Activated CD8-positive, alpha-beta T cell treated with anti-CD3 and anti-CD28 coated beads, Interleukin-2, amount 10 ng/mL, durations not matched to agents 7 days and 5 days (primary cell): ENCODE measurements at regions not wholly inside any gene's neighbourhood (a gene's known extent, or its start where the extent isn't known, plus 50 kb on each side); places are given as distances from the start of the nearest gene placed in this dataset.
"Not testable (repeated sequence)": the region's sequence is repeated elsewhere in the genome, so short reads cannot be mapped to it uniquely, and the experiment has no call there.

Experiments used
- ATAC-seq: fragments of 150-1000 bp; cut with Tn5 transposase; one replicate; pipeline ENCODE4 v1.10.0; 2021; ENCODE audit warnings: moderate library complexity
- CTCF ChIA-PET: fragments of 350-600 bp; sonication (Branson Sonifier 250); formaldehyde crosslinking; loops from one replicate; lab custom pipeline; 2021; ENCODE audit warnings: antibody characterized with exemption; lab: Charles Lee
- POLR2A ChIA-PET: fragments of 350-600 bp; sonication (Branson Sonifier 250); formaldehyde crosslinking; loops from one replicate; lab custom pipeline; 2021; ENCODE audit warnings: antibody characterized with exemption; lab: Charles Lee
- DNase-seq: peaks from one replicate; pipeline ENCODE4 v3.0.0-alpha.2; 2020
- H3K27ac Mint-ChIP-seq: one replicate; pipeline ENCODE4 v1.8.0; 2021; ENCODE audit warnings: mild to moderate bottlenecking, mixed read lengths
- H3K27me3 Mint-ChIP-seq: one replicate; pipeline ENCODE4 v1.8.0; 2021; ENCODE audit warnings: low read depth, mixed read lengths
- H3K36me3 Mint-ChIP-seq: one replicate; pipeline ENCODE4 v1.8.0; 2021; ENCODE audit warnings: low read depth, mixed read lengths
- H3K4me1 Mint-ChIP-seq: one replicate; pipeline ENCODE4 v1.8.0; 2021; ENCODE audit warnings: low read depth, mixed read lengths
- H3K4me3 Mint-ChIP-seq: one replicate; pipeline ENCODE4 v1.8.0; 2021; ENCODE audit warnings: mild to moderate bottlenecking, mixed read lengths
- H3K9me3 Mint-ChIP-seq: one replicate; pipeline ENCODE4 v1.8.0; 2022; ENCODE audit warnings: mixed read lengths; ENCODE audit not compliant: insufficient read depth

DNA sequence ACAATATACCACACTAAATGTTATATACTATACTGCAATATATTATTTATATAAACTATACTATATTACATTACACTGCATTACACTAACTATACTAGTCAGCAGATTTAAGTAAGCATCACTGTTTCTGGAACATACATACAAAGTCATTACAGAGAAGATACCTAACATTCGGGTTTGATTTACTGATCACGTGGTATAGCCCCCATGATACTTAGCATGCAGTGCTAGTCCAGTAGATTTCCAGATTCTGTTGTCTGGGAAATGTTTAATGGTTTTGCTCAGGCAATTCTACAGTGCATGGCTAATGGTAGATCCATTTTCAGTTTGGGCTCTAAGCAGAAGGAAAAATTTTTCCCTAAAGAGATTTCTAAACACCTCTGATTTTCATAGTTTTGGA lies 403.7 kb upstream of the TMTC1 start:
- CTCF ChIA-PET: no interaction called here
- POLR2A ChIA-PET: no interaction called here
- ATAC-seq (no peak), DNase-seq (no peak)
- Mint-ChIP-seq H3K4me3 (no peak overlapping the region), H3K36me3 (no peaks in the 10 kb centered on the region), H3K4me1 (no peaks in the 10 kb centered on the region), H3K9me3 (no peaks in the 10 kb centered on the region), H3K27ac (no peak overlapping the region), H3K27me3 (no peaks in the 10 kb centered on the region)

- no peaks in the 10 kb centered on the region for H3K27me3 Mint-ChIP-seq
- POLR2A ChIA-PET: no interaction called here
- no peaks in the 10 kb centered on the region for H3K36me3 Mint-ChIP-seq
- no peaks in the 10 kb centered on the region for H3K4me1 Mint-ChIP-seq
- no peaks in the 10 kb centered on the region for H3K9me3 Mint-ChIP-seq
- DNase-seq (no peak), ATAC-seq (no peak)
- CTCF ChIA-PET: no interaction called here
- H3K27ac Mint-ChIP-seq: no peak overlapping the region
- H3K4me3 Mint-ChIP-seq: no peak overlapping the region
Measured at GRCh38 chr12:30181334-30181733, 397.6 kb upstream of the TMTC1 start.

DNA sequence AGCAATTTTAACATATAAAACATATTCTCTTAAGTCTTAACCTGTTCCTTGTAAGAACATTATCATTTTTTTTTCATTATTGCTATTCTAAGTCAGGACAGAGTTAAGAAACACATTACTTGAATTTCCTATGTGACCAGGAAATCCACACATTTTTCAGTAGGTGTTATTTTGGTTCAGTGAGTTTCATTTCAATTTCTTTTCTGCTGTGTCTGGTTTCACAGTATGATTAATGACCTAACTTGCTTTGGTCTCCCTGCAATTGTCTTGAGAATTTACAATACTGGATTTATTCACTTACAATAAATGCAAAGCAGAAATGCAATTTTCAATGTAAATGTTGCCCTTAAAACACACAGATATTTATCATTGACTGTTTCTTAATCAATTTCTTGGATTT lies 396.9 kb upstream of the TMTC1 start:
- no peak for DNase-seq
- no peak overlapping the region for H3K4me3 Mint-ChIP-seq
- CTCF ChIA-PET: no interaction called here
- POLR2A ChIA-PET: no interaction called here
- H3K36me3 Mint-ChIP-seq: no peaks in the 10 kb centered on the region
- ATAC-seq: no peak
- H3K9me3 Mint-ChIP-seq: no peaks in the 10 kb centered on the region
- no peak overlapping the region for H3K27ac Mint-ChIP-seq
- no peaks in the 10 kb centered on the region for H3K4me1 Mint-ChIP-seq
- no peaks in the 10 kb centered on the region for H3K27me3 Mint-ChIP-seq

GRCh38 chr12:30178916-30179315 lies 395.2 kb upstream of the TMTC1 start:
- Mint-ChIP-seq H3K36me3 (no peaks in the 10 kb centered on the region), H3K27me3 (no peaks in the 10 kb centered on the region), H3K27ac (no peak overlapping the region), H3K4me1 (no peaks in the 10 kb centered on the region), H3K4me3 (no peak overlapping the region), H3K9me3 (no peaks in the 10 kb centered on the region)
- no peak for DNase-seq
- ATAC-seq: no peak
- CTCF ChIA-PET: no interaction called here
- POLR2A ChIA-PET: no interaction called here

- Mint-ChIP-seq H3K4me3 (no peak overlapping the region), H3K36me3 (no peaks in the 10 kb centered on the region), H3K4me1 (no peaks in the 10 kb centered on the region), H3K27me3 (peaks cover 5% of the 10 kb centered on the region), H3K27ac (no peak overlapping the region), H3K9me3 (no peaks in the 10 kb centered on the region)
- POLR2A ChIA-PET: no interaction called here
- CTCF ChIA-PET: no interaction called here
- DNase-seq (no peak), ATAC-seq (no peak)
Measured at GRCh38 chr12:30169839-30170591, 386.3 kb upstream of the TMTC1 start.

GRCh38 chr12:30166006-30166795 lies 382.5 kb upstream of the TMTC1 start:
- Mint-ChIP-seq H3K27me3 (peaks cover 5% of the 10 kb centered on the region), H3K4me1 (no peaks in the 10 kb centered on the region), H3K9me3 (no peaks in the 10 kb centered on the region), H3K4me3 (no peak overlapping the region), H3K36me3 (no peaks in the 10 kb centered on the region), H3K27ac (no peak overlapping the region)
- CTCF ChIA-PET: no interaction called here
- ATAC-seq (no peak), DNase-seq (no peak)
- POLR2A ChIA-PET: no interaction called here

DNA sequence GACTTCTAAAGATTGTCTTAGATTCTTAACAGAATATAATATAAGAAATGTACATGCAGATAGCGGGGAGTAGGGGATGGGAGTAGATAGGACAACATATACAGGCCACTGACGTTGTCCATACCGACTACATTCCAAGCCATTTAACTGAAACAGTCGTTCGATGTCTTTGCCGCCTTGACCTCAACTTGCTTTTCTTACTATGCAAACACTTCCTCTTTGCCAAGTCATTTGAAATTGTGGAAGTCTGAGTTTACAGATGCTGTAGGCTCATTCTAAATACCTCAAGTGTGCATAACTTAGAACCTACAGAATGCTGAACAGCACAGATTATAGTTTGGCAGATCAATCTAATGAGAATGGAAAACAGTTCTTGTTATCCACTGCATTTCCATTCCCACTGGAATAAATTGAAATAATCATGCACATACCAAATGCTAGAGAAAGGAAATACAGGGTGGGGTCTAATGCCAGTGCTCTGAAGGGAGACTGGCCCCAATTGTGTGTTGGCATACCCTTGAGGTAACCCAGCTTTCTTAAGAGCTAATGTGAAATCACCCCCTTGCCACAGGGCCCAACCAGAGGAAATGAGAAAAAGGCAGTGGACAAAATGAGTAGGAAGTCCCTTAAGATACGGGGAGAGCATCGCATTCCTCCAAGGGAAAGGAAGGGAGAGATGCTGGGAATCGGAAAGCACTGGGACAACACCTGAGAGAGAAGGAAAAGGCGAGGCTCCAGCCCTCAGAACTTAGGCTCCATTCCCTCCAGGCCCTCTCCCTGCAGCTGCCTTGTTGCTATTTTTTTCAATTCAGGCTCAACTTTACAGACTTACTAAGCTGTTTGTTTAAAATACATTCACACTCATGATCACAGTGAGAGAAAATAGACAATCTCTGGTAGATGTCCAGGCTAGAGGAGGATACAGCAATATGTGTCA lies 380.9 kb upstream of the TMTC1 start:
- Mint-ChIP-seq H3K27ac (no peak overlapping the region), H3K4me3 (no peak overlapping the region), H3K4me1 (no peaks in the 10 kb centered on the region), H3K9me3 (no peaks in the 10 kb centered on the region), H3K27me3 (no peaks in the 10 kb centered on the region), H3K36me3 (no peaks in the 10 kb centered on the region)
- ChIA-PET POLR2A (no interaction called here), CTCF (no interaction called here)
- DNase-seq (no peak), ATAC-seq (no peak)

DNA sequence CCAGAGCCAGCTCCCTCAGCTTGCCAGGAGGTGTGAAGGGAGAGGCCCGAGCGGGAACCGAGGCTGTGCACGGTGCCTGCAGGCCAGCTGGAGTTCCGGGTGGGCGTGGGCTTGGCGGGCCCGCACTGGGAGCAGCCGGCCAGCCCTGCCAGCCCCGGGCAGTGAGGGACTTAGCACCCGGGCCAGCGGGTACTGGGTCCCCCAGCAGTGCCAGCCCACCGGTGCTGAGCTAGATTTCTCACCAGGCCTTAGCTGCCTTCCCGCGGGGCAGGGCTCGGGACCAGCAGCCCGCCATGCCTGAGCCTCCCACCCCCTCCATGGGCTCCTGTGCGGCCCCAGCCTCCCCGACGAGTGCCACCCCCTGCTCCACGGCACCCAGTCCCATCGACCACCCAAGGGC lies 373.1 kb upstream of the TMTC1 start:
- H3K9me3 Mint-ChIP-seq, H3K27me3 Mint-ChIP-seq, CTCF ChIA-PET, DNase-seq, H3K4me1 Mint-ChIP-seq, H3K27ac Mint-ChIP-seq, H3K4me3 Mint-ChIP-seq, H3K36me3 Mint-ChIP-seq, POLR2A ChIA-PET, ATAC-seq: not testable (repeated sequence)

DNA sequence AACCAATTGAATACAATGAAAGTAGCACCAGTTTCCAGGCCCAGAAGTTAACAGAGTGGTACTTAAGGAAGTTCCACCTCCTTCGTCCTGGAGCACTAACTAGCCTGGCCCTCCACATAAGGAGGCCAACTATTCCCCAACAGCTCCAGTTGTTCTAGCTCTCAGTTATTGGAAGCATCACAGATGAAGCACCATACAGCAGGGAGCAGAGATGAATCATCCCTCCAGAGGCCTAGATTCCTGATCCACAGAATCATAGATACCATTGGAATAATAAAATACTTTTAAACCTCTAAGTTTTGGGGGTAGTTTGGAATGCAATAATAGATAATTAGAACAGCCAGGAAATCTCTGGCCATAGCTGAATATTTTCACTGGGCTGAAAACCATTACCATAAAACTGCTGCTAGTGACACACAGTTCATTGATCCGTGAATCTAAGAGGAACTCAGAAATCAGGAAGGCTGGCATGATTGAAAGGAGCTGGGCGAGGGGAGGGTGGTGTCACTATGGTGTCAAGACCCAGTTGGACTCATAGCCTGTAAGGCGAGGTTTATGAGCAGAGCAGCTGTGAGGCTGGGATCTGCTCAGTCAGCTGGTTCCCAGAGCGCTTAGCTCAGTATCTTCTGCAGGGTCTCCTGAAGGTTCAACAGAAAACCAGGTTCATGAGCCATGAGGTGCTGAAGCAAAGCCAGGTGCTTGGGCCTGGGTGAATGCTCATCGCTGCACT lies 371.4 kb upstream of the TMTC1 start:
- H3K9me3 Mint-ChIP-seq: peaks cover 4% of the 10 kb centered on the region
- no peak overlapping the region for H3K27ac Mint-ChIP-seq
- H3K4me1 Mint-ChIP-seq: no peaks in the 10 kb centered on the region
- CTCF ChIA-PET: no interaction called here
- ATAC-seq (no peak), DNase-seq (no peak)
- no peaks in the 10 kb centered on the region for H3K36me3 Mint-ChIP-seq
- POLR2A ChIA-PET: no interaction called here
- H3K4me3 Mint-ChIP-seq: no peak overlapping the region
- no peaks in the 10 kb centered on the region for H3K27me3 Mint-ChIP-seq

DNA sequence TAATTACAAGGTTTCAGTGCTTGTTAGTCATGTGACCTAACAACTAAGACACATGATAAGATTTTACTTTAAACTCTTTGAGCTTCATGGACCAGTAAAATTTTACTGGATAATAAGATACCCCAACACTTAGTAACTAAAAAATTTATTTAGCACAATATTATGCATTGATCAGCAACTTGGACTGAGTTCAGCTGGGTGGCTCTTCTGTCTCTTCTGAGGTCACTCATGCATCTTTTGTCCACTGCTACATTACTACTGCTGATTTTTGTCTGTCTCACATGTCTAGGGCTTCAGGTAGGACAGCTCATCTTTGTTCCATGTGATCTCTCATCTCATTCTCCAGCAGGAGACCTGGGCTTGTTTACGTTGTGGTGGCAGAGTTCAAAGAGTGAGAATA lies 370.2 kb upstream of the TMTC1 start:
- CTCF ChIA-PET: no interaction called here
- no peaks in the 10 kb centered on the region for H3K27me3 Mint-ChIP-seq
- ATAC-seq (no peak), DNase-seq (no peak)
- no peaks in the 10 kb centered on the region for H3K36me3 Mint-ChIP-seq
- no peaks in the 10 kb centered on the region for H3K4me1 Mint-ChIP-seq
- H3K4me3 Mint-ChIP-seq: no peak overlapping the region
- POLR2A ChIA-PET: no interaction called here
- H3K27ac Mint-ChIP-seq: no peak overlapping the region
- peaks cover 4% of the 10 kb centered on the region for H3K9me3 Mint-ChIP-seq

- no peak overlapping the region for H3K4me3 Mint-ChIP-seq
- no peaks in the 10 kb centered on the region for H3K4me1 Mint-ChIP-seq
- H3K9me3 Mint-ChIP-seq: peaks cover 4% of the 10 kb centered on the region
- no peak overlapping the region for H3K27ac Mint-ChIP-seq
- no peaks in the 10 kb centered on the region for H3K36me3 Mint-ChIP-seq
- ChIA-PET POLR2A (no interaction called here), CTCF (interaction anchor here (0.6 kb wide), 1 partner anchor 1251 kb away, joined by 3 read pairs; no protein-coding TSS in a partner anchor)
- DNase-seq: no peak
- no peak for ATAC-seq
- H3K27me3 Mint-ChIP-seq: no peaks in the 10 kb centered on the region
Measured at GRCh38 chr12:30152705-30153104, 369.0 kb upstream of the TMTC1 start.
